Hematopoietic multipotent progenitor cell treated with erythropoietin and hydrocortisone succinate and interleukin-3 and kit ligand, for 4 days (in vitro differentiated cells): ENCODE measurements at regions not wholly inside any gene's neighbourhood (a gene's known extent, or its start where the extent isn't known, plus 50 kb on each side); places are given as distances from the start of the nearest gene placed in this dataset.

Experiments used
- DNase-seq: peaks from one replicate; pipeline ENCODE4 v3.0.0-alpha.2; 2015

GRCh38 chr6:40312213-40313015 lies 274.8 kb downstream of the LRFN2 start:
- DNase-seq: no peak

GRCh38 chr6:40308533-40309306 lies 278.4 kb downstream of the LRFN2 start:
- peak; percentile 72 for DNase-seq

- no peak for DNase-seq
Measured at GRCh38 chr6:40307712-40308111, 279.5 kb downstream of the LRFN2 start.

GRCh38 chr6:40302856-40303454 lies 284.2 kb downstream of the LRFN2 start:
- no peak for DNase-seq

GRCh38 chr6:40299681-40300080 lies 287.5 kb downstream of the LRFN2 start:
- DNase-seq: no peak

GRCh38 chr6:40298207-40298606 lies 289.0 kb downstream of the LRFN2 start:
- no peak for DNase-seq

GRCh38 chr6:40295251-40295950 lies 291.8 kb downstream of the LRFN2 start:
- DNase-seq: no peak

- DNase-seq: no peak
Measured at GRCh38 chr6:40293460-40294185, 293.5 kb downstream of the LRFN2 start.

- no peak for DNase-seq
Measured at GRCh38 chr6:40293060-40293459, 294.1 kb downstream of the LRFN2 start.

GRCh38 chr6:40290816-40291215 lies 296.3 kb downstream of the LRFN2 start:
- no peak for DNase-seq

GRCh38 chr6:40288919-40289318 lies 298.2 kb downstream of the LRFN2 start:
- no peak for DNase-seq

- DNase-seq: no peak
Measured at GRCh38 chr6:40287296-40287850, 299.8 kb downstream of the LRFN2 start.

GRCh38 chr6:40286721-40287120 lies 300.4 kb downstream of the LRFN2 start:
- no peak for DNase-seq

GRCh38 chr6:40285996-40286395 lies 301.2 kb downstream of the LRFN2 start:
- DNase-seq: no peak

GRCh38 chr6:40285535-40285934 lies 301.6 kb downstream of the LRFN2 start:
- DNase-seq: no peak

- DNase-seq: no peak
Measured at GRCh38 chr6:40282986-40283385, 304.2 kb downstream of the LRFN2 start.

GRCh38 chr6:40281402-40281801 lies 305.8 kb downstream of the LRFN2 start:
- DNase-seq: no peak

GRCh38 chr6:40280231-40280630 lies 306.9 kb downstream of the LRFN2 start:
- no peak for DNase-seq

GRCh38 chr6:40276141-40276540 lies 311.0 kb downstream of the LRFN2 start:
- no peak for DNase-seq

- DNase-seq: no peak
Measured at GRCh38 chr6:40274058-40274457, 313.1 kb downstream of the LRFN2 start.

GRCh38 chr6:40268614-40269013 lies 318.6 kb downstream of the LRFN2 start:
- DNase-seq: no peak

- DNase-seq: no peak
Measured at GRCh38 chr6:40268166-40268565, 319.0 kb downstream of the LRFN2 start.
